Spleen (tissue), 7 donors: ENCODE measurements at regions not wholly inside any gene's neighbourhood (a gene's known extent, or its start where the extent isn't known, plus 50 kb on each side); places are given as distances from the start of the nearest gene placed in this dataset.

ENCODE experiments used
- CTCF ChIP-seq, 11 experiments: fragments of 200-600 bp in 7 of 11; fragments of 450-650 bp in 4 of 11; sonication (generic) in 4 of 11; IDR thresholded peaks in 8 of 11; conservative IDR thresholded peaks in 3 of 11; 1 replicate in 7 of 11; 2 replicates in 4 of 11; pipeline versions ENCODE4 v1.4.0 to v1.8.0; 2016 to 2021; ENCODE audit warnings: antibody characterized with exemption in 11 of 11, inconsistent platforms in 4 of 11, mild to moderate bottlenecking in 1 of 11
- POLR2A ChIP-seq, 3 donors: fragments of 450-650 bp; IDR thresholded peaks; one replicate each; pipeline ENCODE4 v1.5.1; 2017; ENCODE audit warnings: antibody characterized with exemption in 3 of 3, mild to moderate bottlenecking in 1 of 3
- donor health status: DM: no; HTN: no; CAD: no; lungs with moderate emphysema.
- donor health status: DM: no; HTN: no; CAD: no.
- donor health status: DM: no; HTN: no; CAD: no.

- TF ChIP-seq CTCF (IDR thresholded peaks at IDR 0.05 in 8 of 11, conservative IDR thresholded peaks at IDR 0.05 in 3 of 11): no peak
- no peak for TF ChIP-seq POLR2A (IDR thresholded peaks at IDR 0.05)
Observed at GRCh38 chr1:209307846-209308245, 275.7 kb upstream of the CAMK1G start.
